ENCODE measurements at regions not wholly inside any gene's neighbourhood (a gene's known extent, or its start where the extent isn't known, plus 50 kb on each side); places are given as distances from the start of the nearest gene placed in this dataset.

- no peak for TF ChIP-seq POLR2AphosphoS5 (IDR thresholded peaks at IDR 0.05)
- TF ChIP-seq POLR2A (IDR thresholded peaks at IDR 0.05) = no peak
- TF ChIP-seq, protein P1, sequence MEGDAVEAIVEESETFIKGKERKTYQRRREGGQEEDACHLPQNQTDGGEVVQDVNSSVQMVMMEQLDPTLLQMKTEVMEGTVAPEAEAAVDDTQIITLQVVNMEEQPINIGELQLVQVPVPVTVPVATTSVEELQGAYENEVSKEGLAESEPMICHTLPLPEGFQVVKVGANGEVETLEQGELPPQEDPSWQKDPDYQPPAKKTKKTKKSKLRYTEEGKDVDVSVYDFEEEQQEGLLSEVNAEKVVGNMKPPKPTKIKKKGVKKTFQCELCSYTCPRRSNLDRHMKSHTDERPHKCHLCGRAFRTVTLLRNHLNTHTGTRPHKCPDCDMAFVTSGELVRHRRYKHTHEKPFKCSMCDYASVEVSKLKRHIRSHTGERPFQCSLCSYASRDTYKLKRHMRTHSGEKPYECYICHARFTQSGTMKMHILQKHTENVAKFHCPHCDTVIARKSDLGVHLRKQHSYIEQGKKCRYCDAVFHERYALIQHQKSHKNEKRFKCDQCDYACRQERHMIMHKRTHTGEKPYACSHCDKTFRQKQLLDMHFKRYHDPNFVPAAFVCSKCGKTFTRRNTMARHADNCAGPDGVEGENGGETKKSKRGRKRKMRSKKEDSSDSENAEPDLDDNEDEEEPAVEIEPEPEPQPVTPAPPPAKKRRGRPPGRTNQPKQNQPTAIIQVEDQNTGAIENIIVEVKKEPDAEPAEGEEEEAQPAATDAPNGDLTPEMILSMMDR (IDR thresholded peaks at IDR 0.05 in 8 of 11, conservative IDR thresholded peaks at IDR 0.05 in 3 of 11) = no peak
- no peak for DNase-seq
- Histone ChIP-seq H3K9me3 (no peaks in the 10 kb centered on the region), H3K36me3 (no peaks in the 10 kb centered on the region), H3K4me3 (no peak overlapping the region), H3K27ac (no peak overlapping the region), H3K27me3 (replicated peaks in 1 of 7) (no peaks in the 10 kb centered on the region), H3K4me1 (no peaks in the 10 kb centered on the region)
- 82 to 94% (median 87%) methylated on average over 3 of the region's 3 CpGs for WGBS, 5 donors
- intact Hi-C loops (cut with DNase I; ENCODE audit: low total_unique reads) = no loop called here
Observed at GRCh38 chr3:25904206-25904605, 114.3 kb downstream of the OXSM start.

DNA sequence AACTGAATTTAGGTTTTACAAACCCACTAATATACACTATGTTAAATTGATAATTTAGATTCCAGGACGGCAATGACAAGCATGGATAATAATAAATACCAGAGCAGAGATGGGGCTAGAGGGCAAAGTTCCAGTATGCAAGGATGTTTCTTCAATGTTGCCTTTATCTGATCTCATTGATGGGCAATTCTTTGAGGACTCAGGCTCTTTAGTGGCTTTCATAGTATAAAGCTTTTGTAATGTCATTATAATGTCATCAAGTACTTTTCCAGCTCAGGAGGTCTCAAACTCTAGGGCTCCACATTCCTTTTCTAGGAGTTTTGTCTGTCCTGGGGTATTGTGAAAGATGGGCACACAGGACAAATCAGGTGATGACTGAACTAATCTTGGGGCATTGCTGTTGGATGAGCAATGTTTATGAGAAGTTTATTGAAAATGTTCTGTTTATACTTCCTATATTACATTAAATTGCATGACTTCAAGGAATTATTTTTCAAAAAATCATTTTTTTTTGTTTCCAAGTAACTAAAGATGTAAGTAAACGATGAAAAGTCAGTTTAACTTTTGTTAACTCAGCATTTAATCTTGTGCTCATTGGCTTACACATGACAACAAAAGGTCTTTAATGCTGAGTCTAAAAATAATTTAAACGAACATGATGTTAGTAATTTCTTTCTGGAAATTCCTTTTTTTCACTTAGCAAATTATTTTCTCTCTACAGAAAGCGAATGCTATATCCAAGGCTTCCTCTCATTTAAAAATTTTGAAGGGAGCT, 116.4 kb downstream of the OXSM start:
- intact Hi-C loops (cut with DNase I; ENCODE audit: low total_unique reads) = no loop called here
- DNase-seq = no peak
- Histone ChIP-seq H3K36me3 (no peaks in the 10 kb centered on the region), H3K9me3 (no peaks in the 10 kb centered on the region), H3K4me1 (no peaks in the 10 kb centered on the region), H3K4me3 (no peak overlapping the region), H3K27me3 (replicated peaks in 1 of 7) (no peaks in the 10 kb centered on the region), H3K27ac (no peak overlapping the region)
- WGBS, 5 donors = 74 to 94% (median 78%) methylated on average over 4 of the region's 4 CpGs
- no peak for TF ChIP-seq POLR2AphosphoS5 (IDR thresholded peaks at IDR 0.05)
- TF ChIP-seq, protein P1 (IDR thresholded peaks at IDR 0.05 in 8 of 11, conservative IDR thresholded peaks at IDR 0.05 in 3 of 11) = no peak
- no peak for TF ChIP-seq POLR2A (IDR thresholded peaks at IDR 0.05)

DNA sequence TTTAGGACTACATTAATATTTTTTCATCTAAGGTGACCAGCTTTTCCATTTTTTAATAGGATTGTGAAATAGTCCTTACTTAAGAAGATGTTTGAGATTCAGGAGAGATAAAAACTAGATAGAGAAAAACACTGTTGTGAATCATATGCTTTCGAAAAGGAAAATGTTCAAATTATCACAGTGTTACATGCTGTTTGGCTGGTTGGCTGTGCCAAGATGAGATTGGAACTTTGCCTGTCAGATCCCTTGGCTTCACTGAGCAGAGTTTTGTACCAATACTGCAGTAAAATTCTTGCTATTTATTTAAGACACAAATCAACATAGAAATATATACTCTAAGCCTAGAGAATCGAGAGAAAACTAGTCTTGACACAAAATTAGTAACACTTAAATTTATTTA, 117.2 kb downstream of the OXSM start:
- H3K36me3 ChIP-seq = no peaks in the 10 kb centered on the region
- H3K27me3 ChIP-seq (replicated peaks in 1 of 7) = no peaks in the 10 kb centered on the region
- H3K4me1 ChIP-seq = no peaks in the 10 kb centered on the region
- no peak for TF ChIP-seq POLR2AphosphoS5 (IDR thresholded peaks at IDR 0.05)
- TF ChIP-seq POLR2A (IDR thresholded peaks at IDR 0.05) = no peak
- TF ChIP-seq, protein P1 (IDR thresholded peaks at IDR 0.05 in 8 of 11, conservative IDR thresholded peaks at IDR 0.05 in 3 of 11) = no peak
- intact Hi-C loops (cut with DNase I; ENCODE audit: low total_unique reads) = no loop called here
- DNase-seq = no peak
- 72 to 88% (median 81%) methylated on average over 2 of the region's 2 CpGs for WGBS, 5 donors
- H3K27ac ChIP-seq = no peak overlapping the region
- H3K4me3 ChIP-seq = no peak overlapping the region
- no peaks in the 10 kb centered on the region for H3K9me3 ChIP-seq

- WGBS, 5 donors = 61 to 71% (median 66%) methylated on average over 2 of the region's 2 CpGs
- Histone ChIP-seq H3K36me3 (no peaks in the 10 kb centered on the region), H3K9me3 (no peaks in the 10 kb centered on the region), H3K27ac (no peak overlapping the region), H3K4me1 (no peaks in the 10 kb centered on the region), H3K27me3 (replicated peaks in 1 of 7) (no peaks in the 10 kb centered on the region), H3K4me3 (no peak overlapping the region)
- intact Hi-C loops (cut with DNase I; ENCODE audit: low total_unique reads) = no loop called here
- no peak for TF ChIP-seq POLR2A (IDR thresholded peaks at IDR 0.05)
- no peak for TF ChIP-seq POLR2AphosphoS5 (IDR thresholded peaks at IDR 0.05)
- TF ChIP-seq, protein P1 (IDR thresholded peaks at IDR 0.05 in 8 of 11, conservative IDR thresholded peaks at IDR 0.05 in 3 of 11) = no peak
- no peak for DNase-seq
Observed at GRCh38 chr3:25910105-25910504, 120.2 kb downstream of the OXSM start.

Measured in spleen (tissue), 11 donors.